ENCODE measurements at regions not wholly inside any gene's neighbourhood (a gene's known extent, or its start where the extent isn't known, plus 50 kb on each side); places are given as distances from the start of the nearest gene placed in this dataset.

DNA sequence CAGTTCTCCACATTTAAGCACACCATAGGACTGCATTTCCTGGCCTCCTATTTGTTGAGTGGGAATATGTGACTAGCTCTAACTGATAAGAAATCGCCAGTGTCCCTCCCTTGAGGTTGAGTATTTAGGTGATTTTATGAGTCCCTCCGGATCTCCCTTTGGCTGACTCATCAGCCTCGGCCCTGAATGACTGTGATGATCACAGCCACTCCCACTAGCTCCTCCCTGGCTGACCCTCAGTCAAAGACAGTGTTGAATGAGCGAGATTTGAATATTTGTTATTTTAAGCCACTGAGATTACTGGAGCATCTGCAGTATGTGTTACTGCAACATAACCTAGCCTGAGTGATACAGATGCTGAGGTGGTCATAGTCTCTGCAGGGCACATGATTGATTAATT lies 515.3 kb downstream of the EPHB1 start:
- in situ Hi-C loops (cut with MboI; ENCODE audit: low sequenced_read_pairs) = no loop called here

GRCh38 chr3:135311699-135312098 lies 516.6 kb downstream of the EPHB1 start:
- in situ Hi-C loops (cut with MboI; ENCODE audit: low sequenced_read_pairs) = no loop called here

DNA sequence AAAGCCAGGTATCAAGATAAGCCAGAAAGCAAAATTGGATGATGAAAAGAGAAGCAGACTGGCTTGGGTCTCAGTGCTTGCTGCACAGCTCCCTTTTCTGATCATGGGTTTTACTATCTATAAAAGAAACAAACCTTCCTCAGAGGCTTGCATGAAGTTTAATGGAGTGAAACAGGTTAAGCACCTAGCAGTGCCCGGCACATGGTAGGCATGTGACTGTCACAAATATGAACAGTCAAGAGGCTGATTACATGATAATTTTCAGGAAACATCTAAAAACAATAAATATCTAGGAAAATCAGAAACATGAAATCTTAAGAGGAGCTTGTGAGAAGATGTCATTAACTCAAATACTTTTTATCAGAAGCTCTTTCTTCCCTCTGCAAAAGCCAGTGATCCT lies 519.2 kb downstream of the EPHB1 start:
- in situ Hi-C loops (cut with MboI; ENCODE audit: low sequenced_read_pairs) = no loop called here

DNA sequence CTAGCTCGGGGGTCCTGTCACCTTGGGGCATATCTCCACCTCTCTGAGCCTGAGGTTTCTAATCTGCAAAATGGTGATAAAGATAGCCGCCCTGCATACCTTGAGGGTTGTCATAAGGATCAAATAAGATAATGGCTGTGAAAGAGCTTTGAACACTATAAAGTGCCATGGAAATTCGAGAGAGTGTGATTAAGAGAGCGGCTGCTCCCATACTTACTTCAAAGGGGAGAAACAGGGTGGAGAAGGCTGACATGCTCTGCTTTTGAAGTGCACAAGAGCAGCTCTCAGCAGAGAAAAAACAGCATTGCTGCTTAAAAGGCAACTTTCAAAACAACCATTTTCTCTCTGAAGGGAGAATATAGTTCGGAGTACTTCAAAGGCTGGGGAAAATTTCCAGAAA lies 529.2 kb downstream of the EPHB1 start:
- in situ Hi-C loops (cut with MboI; ENCODE audit: low sequenced_read_pairs) = no loop called here

DNA sequence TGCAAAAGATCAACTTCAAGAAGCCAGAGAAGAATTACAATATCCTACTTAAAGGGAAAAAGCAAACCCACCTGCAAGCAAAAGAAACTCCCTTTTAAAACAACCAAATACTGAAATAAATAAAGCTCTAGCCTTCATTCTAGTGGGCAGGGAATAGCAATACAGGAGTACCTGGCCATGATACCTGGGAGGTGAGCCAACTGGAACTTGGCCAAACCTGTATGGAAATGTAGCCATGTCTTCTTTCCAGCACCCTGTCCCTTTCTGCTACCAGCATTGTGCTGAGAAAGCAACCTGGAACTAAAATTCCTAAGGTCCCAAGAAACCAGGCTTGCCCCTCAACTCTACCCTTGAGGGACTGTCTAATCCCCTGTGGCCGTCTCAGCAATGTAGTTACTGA lies 530.0 kb downstream of the EPHB1 start:
- in situ Hi-C loops (cut with MboI; ENCODE audit: low sequenced_read_pairs) = no loop called here

- in situ Hi-C loops (cut with MboI; ENCODE audit: low sequenced_read_pairs) = no loop called here
These were observed 530.7 kb downstream of the EPHB1 start for GRCh38 chr3:135325726-135326235.

DNA sequence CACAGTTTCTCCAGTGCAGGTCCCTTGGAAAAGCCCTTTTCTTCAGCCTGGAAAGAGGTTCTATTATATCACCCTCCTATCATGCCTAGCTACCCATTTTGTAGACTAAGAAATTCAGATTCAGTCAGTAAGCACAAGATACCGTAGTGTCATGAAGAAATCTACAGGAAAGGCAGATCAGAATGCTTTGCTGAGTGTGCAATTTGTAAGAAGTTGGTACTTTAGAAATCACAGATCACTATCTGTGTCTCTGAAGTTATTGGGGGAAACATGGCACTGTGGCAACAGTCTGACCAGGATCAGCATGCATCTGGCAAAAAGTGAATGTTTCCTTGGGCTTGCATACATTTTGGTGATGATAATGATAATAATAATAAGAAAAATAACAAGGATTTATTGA lies 531.8 kb downstream of the EPHB1 start:
- in situ Hi-C loops (cut with MboI; ENCODE audit: low sequenced_read_pairs) = no loop called here

DNA sequence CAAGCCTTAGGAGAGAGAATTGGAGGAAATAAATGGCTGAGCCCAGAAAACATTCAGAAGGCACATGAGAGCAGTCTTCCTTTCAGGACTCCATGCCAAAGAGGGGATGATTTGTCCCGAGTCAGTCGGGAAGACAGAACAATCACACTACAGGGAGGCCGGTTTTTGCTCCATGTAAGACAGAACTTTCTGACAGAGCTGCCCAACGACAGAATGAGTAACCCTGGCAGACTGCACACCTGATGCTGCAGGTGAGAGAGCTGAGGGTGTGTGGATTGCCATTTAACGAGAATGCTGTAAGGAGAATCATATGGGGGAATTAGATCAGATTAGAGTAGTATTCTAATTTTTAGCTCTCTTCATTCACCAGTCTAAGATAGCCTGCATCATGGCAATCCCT lies 533.0 kb downstream of the EPHB1 start:
- in situ Hi-C loops (cut with MboI; ENCODE audit: low sequenced_read_pairs) = no loop called here

DNA sequence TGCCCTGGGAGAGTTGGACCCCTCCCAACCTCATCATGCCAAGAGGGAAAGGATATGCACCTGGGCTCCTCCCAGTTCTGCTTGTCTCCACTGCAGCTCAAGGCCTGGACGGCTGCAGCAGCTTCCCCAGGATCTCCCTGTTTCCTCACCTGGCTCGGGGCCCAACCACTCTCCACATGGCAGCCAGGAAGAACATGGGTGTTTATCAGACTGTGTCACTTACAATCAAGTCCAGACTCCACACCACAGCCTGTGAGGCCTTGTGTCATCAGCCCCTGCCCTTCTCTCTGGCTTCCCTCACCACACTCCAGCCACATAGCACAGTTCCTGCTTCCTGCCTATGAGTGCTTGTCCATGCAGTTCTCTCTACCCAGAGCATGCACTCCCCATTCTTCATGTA lies 534.4 kb downstream of the EPHB1 start:
- in situ Hi-C loops (cut with MboI; ENCODE audit: low sequenced_read_pairs) = no loop called here

GRCh38 chr3:135337192-135337591 lies 542.1 kb downstream of the EPHB1 start:
- in situ Hi-C loops (cut with MboI; ENCODE audit: low sequenced_read_pairs) = no loop called here

- in situ Hi-C loops (cut with MboI; ENCODE audit: low sequenced_read_pairs) = no loop called here
These were observed 553.6 kb downstream of the EPHB1 start for GRCh38 chr3:135348690-135349089.

- in situ Hi-C loops (cut with MboI; ENCODE audit: low sequenced_read_pairs) = no loop called here
These were observed 554.3 kb downstream of the EPHB1 start for GRCh38 chr3:135349254-135349948.

GRCh38 chr3:135352213-135352612 lies 557.2 kb downstream of the EPHB1 start:
- in situ Hi-C loops (cut with MboI; ENCODE audit: low sequenced_read_pairs) = no loop called here

DNA sequence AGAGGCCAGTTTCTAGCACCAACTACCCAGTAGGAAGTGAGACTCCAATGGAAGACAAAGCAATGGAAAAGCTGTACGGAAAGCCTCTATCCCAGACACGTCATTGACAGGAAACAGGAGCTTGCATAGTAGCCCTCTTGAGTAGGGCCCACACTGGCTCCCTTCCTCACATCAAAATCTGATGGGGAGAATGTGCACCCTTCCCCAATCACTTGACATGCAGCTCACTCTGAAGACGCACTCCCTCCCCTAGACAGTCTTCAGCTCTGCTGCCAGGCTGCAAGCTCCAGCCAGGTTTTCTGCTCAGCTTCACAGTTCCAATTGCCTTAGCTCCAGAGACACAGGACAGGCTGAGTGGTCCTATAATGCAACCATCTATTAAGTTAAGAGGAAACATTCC lies 567.8 kb downstream of the EPHB1 start:
- in situ Hi-C loops (cut with MboI; ENCODE audit: low sequenced_read_pairs) = no loop called here

GRCh38 chr3:135364676-135365075 lies 569.6 kb downstream of the EPHB1 start:
- in situ Hi-C loops (cut with MboI; ENCODE audit: low sequenced_read_pairs) = no loop called here

DNA sequence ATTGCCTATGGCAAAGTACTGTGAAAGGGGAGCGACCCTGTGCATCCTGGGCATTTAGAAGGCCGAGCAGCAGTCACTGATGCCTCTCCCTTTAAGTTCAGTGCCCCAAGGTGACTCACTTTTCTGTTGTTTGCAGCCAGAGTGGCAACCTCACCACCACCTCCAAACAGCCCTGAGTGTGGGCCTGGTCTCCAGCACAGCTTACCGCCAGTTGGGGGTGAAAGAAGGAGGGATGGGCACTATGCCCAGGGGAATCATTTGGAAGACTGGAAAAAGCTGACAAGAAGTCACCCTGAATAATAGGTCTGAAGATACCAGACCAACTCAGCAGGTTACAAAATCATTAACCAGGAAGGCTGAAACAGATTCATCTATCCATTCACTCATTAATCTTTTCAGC lies 571.8 kb downstream of the EPHB1 start:
- in situ Hi-C loops (cut with MboI; ENCODE audit: low sequenced_read_pairs) = no loop called here

DNA sequence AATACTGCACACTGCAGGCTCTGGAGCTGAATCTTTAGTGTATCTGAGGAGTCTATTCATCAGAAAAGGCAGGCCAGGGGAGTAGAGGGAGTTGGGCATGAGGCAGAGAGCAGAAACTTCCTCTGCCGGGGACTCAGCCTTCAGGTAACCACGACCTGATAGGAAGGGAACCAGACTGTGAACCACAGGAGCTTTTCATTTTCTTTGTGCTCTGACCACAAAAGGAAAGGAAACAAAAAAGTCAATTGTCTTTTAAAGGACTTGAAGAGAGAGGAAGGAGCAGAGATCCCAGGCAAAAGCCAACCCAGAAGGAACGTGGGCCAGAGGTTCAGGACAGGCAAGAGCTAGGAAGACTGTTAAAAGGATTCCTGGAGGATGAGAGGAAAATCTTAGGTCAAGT lies 573.3 kb downstream of the EPHB1 start:
- in situ Hi-C loops (cut with MboI; ENCODE audit: low sequenced_read_pairs) = no loop called here

GRCh38 chr3:135368781-135369180 lies 573.7 kb downstream of the EPHB1 start:
- in situ Hi-C loops (cut with MboI; ENCODE audit: low sequenced_read_pairs) = no loop called here

DNA sequence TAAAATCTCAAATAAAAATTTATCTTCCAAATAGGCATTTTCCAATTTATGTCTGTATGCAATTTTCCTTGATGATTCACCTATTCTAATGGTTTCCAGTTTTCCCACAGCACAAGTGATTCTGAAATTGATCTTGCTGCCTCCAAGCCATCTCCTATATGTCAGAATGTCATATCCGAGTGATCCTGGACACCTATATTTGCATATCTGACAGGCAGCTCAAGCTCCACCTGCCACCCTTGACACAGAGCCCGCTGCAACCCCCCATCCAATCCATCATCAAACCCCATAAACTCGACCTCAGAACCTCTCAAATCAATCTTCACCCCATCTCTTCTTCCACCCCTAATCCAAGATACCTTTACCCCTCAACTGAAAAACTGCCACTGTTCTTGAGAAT lies 579.5 kb downstream of the EPHB1 start:
- in situ Hi-C loops (cut with MboI; ENCODE audit: low sequenced_read_pairs) = no loop called here

DNA sequence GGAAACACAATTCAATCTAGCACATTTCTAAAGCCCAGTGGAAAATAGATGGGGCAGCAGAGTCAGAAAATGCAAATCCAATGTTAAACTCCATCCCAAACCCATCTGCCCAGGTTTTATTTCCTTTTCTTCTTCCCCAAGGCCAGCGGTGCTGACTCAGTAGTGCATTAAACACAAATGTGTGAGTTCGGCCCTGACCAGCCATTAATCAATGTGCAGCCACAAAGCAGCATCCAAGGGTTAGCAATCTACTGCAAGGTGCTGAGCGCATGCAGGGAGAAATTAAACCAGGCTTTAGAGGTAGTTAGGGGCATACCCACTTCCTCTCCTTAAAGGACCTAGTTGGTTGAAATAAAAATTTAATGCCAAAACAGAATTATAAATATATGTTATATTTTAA lies 583.3 kb upstream of the PPP2R3A start:
- in situ Hi-C loops (cut with MboI; ENCODE audit: low sequenced_read_pairs) = no loop called here

GRCh38 chr3:135382621-135383020 lies 582.9 kb upstream of the PPP2R3A start:
- in situ Hi-C loops (cut with MboI; ENCODE audit: low sequenced_read_pairs) = no loop called here

GRCh38 chr3:135383301-135383700 lies 582.2 kb upstream of the PPP2R3A start:
- in situ Hi-C loops (cut with MboI; ENCODE audit: low sequenced_read_pairs) = no loop called here

DNA sequence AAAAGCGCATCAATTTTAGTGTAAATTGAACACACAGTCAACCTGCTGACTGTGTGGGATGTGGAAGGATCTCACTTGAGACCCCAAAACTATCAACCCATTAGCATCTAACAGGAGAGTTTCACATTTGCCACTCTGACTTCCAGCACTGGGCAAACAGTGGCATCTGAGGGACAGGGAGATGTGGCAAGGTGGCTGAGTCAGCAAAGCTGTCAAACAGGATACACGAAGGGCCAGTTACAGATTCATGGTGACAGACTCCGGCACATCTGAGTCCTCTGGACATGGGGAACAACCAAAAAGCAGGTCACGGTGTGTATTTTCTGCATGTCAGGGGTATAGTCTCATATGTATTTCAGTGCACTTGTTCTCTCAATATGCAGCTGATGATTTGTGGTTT lies 573.4 kb upstream of the PPP2R3A start:
- in situ Hi-C loops (cut with MboI; ENCODE audit: low sequenced_read_pairs) = no loop called here
